GM18508 (cell line): ENCODE measurements at regions not wholly inside any gene's neighbourhood (a gene's known extent, or its start where the extent isn't known, plus 50 kb on each side); places are given as distances from the start of the nearest gene placed in this dataset.

ENCODE experiments used
- ATAC-seq: cut with Tn5 transposase; IDR thresholded peaks from one replicate; pipeline ENCODE4 v1.9.1; 2021; ENCODE audit warnings: moderate number of reproducible peaks; ENCODE audit not compliant: insufficient read depth, unreplicated experiment

- no peak for ATAC-seq
Observed at GRCh38 chr2:226583715-226584114, 215.9 kb downstream of the IRS1 start.

- ATAC-seq, result no peak
Observed at GRCh38 chr2:226581661-226582060, 218.0 kb downstream of the IRS1 start.

GRCh38 chr2:226581004-226581403, 218.6 kb downstream of the IRS1 start:
- ATAC-seq, result no peak

- no peak for ATAC-seq
Observed at GRCh38 chr2:226580403-226580802, 219.2 kb downstream of the IRS1 start.

- ATAC-seq, result no peak
Observed at GRCh38 chr2:226579519-226579918, 220.1 kb downstream of the IRS1 start.

- no peak for ATAC-seq
Observed at GRCh38 chr2:226578879-226579278, 220.7 kb downstream of the IRS1 start.

- ATAC-seq, result no peak
Observed at GRCh38 chr2:226578373-226578772, 221.2 kb downstream of the IRS1 start.

GRCh38 chr2:226575928-226576327, 223.7 kb downstream of the IRS1 start:
- ATAC-seq, result no peak

- ATAC-seq, result no peak
Observed at GRCh38 chr2:226573158-226573557, 226.5 kb downstream of the IRS1 start.

GRCh38 chr2:226564667-226565066, 235.0 kb downstream of the IRS1 start:
- ATAC-seq, result no peak

GRCh38 chr2:226561962-226562361, 237.7 kb downstream of the IRS1 start:
- ATAC-seq, result no peak

- ATAC-seq, result no peak
Observed at GRCh38 chr2:226560325-226560724, 239.3 kb downstream of the IRS1 start.

GRCh38 chr2:226559536-226559935, 240.1 kb downstream of the IRS1 start:
- ATAC-seq, result no peak

- ATAC-seq, result no peak
Observed at GRCh38 chr2:226558418-226558817, 241.2 kb downstream of the IRS1 start.

GRCh38 chr2:226556050-226556449, 243.6 kb downstream of the IRS1 start:
- ATAC-seq, result no peak

GRCh38 chr2:226554701-226555100, 244.9 kb downstream of the IRS1 start:
- ATAC-seq, result no peak

GRCh38 chr2:226553333-226553732, 246.3 kb downstream of the IRS1 start:
- no peak for ATAC-seq

- ATAC-seq, result no peak
Observed at GRCh38 chr2:226552571-226553285, 246.9 kb downstream of the IRS1 start.

- no peak for ATAC-seq
Observed at GRCh38 chr2:226551522-226552250, 247.9 kb downstream of the IRS1 start.

GRCh38 chr2:226550801-226551200, 248.8 kb downstream of the IRS1 start:
- ATAC-seq, result no peak

- ATAC-seq, result no peak
Observed at GRCh38 chr2:226548732-226549131, 250.9 kb downstream of the IRS1 start.
